HFFc6 (cell line): ENCODE measurements at regions not wholly inside any gene's neighbourhood (a gene's known extent, or its start where the extent isn't known, plus 50 kb on each side); places are given as distances from the start of the nearest gene placed in this dataset.
"Not testable (repeated sequence)": the region's sequence is repeated elsewhere in the genome, so short reads cannot be mapped to it uniquely, and the experiment has no call there.

Experiments used
- DNase-seq: peaks from one replicate; pipeline ENCODE4 v3.0.0-alpha.2; 2018
- H3K27ac Mint-ChIP-seq: 2 replicates; pipeline ENCODE4 v1.8.0; 2020; ENCODE audit warnings: mild to moderate bottlenecking, mixed read lengths
- H3K27me3 Mint-ChIP-seq: 2 replicates; pipeline ENCODE4 v1.8.0; 2021; ENCODE audit warnings: mild to moderate bottlenecking, moderate library complexity, mixed read lengths; ENCODE audit not compliant: insufficient read depth
- H3K36me3 Mint-ChIP-seq: 2 replicates; pipeline ENCODE4 v1.8.0; 2021; ENCODE audit warnings: low read depth, mixed read lengths
- H3K4me1 Mint-ChIP-seq: 2 replicates; pipeline ENCODE4 v1.8.0; 2020; ENCODE audit warnings: low read depth, mixed read lengths
- H3K4me3 Mint-ChIP-seq: 2 replicates; pipeline ENCODE4 v1.8.0; 2020; ENCODE audit warnings: mild to moderate bottlenecking, moderate library complexity, mixed read lengths
- H3K9me3 Mint-ChIP-seq: 2 replicates; pipeline ENCODE4 v1.8.0; 2020; ENCODE audit warnings: mild to moderate bottlenecking, mixed read lengths
- CTCF ChIP-seq: fragments of 200-600 bp; sonication (generic); IDR thresholded peaks from 2 replicates; pipeline ENCODE4 v1.5.0; 2021; ENCODE audit warnings: antibody characterized with exemption, mild to moderate bottlenecking

DNA sequence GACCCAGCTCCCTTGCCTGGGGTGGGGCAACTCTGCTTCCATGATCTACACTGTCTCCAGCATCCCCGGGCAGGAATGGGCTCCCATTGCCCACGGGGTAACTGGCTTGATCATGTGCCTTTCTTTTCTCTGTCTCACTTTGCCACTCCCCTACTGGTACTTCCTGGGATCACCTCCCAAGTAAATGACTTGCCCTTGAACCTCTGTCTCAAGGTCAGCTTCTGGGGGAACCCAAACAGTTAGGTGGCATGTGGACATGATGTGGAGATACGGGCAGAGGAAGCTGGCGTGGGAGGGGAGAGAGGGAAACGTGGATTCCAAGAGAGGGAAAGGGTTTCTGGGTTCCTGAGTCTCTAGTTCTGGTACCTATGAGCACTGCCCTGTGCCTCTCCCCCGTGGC, 63.8 kb upstream of the RALY start:
- Mint-ChIP-seq H3K36me3 (no peaks in the 10 kb centered on the region), H3K4me1 (peaks cover 11% of the 10 kb centered on the region), H3K9me3 (no peaks in the 10 kb centered on the region), H3K27ac (no peak overlapping the region), H3K27me3 (peaks cover 17% of the 10 kb centered on the region), H3K4me3 (no peak overlapping the region)
- DNase-seq = no peak
- TF ChIP-seq CTCF = peak; percentile 22; the same call in 1 of the 2 replicates

GRCh38 chr20:33933469-33933909, 60.2 kb upstream of the RALY start:
- peak; percentile 69 for DNase-seq
- Mint-ChIP-seq H3K36me3 (no peaks in the 10 kb centered on the region), H3K9me3 (no peaks in the 10 kb centered on the region), H3K4me1 (no peaks in the 10 kb centered on the region), H3K27ac (peak overlapping the region; percentile 42; the same call in 1 of the 2 replicates), H3K27me3 (peaks cover 14% of the 10 kb centered on the region; the same call in 1 of the 2 replicates), H3K4me3 (no peak overlapping the region)
- peak; percentile 74 for TF ChIP-seq CTCF

DNA sequence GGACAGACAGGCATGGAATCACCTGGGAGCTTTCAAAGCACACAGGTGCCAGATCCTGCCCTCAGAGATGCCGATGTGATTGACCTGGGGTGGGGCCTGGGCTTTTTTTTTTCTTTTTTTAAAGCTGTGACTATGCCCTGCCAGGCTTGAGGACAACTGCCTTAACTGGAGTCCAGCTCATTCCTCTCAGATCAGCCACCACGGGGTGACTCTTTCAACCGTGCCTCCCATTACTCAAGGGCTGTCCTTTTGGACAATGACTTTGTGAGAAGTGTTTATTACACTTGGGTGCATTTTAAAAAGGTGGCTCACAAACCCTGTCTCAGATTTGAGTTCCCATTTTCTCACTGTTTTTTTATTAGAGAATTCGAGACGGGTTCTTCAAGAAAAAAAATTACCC, 57.1 kb upstream of the RALY start:
- no peak overlapping the region for H3K4me3 Mint-ChIP-seq
- no peaks in the 10 kb centered on the region for H3K4me1 Mint-ChIP-seq
- H3K27me3 Mint-ChIP-seq = peaks cover 9% of the 10 kb centered on the region
- no peak for TF ChIP-seq CTCF
- DNase-seq = no peak
- no peaks in the 10 kb centered on the region for H3K9me3 Mint-ChIP-seq
- H3K27ac Mint-ChIP-seq = no peak overlapping the region
- no peaks in the 10 kb centered on the region for H3K36me3 Mint-ChIP-seq

DNA sequence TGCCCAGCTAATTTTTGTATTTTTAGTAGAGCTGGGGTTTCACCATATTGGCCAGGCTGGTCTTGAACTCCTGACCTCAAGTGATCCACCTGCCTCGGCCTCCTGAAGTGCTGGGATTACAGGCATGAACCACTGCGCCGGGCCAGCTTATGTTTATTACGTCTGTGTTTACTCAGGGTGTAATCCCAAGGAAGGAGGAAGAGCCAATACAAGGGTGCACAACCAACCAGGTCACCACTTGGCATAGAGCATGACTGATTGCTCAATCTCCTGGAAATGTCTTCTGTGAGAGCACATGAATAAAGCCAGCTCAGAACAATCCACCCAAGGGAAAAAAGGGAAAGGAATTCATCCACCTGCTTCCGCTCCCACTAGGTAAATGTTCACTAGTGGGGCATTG, 54.7 kb upstream of the RALY start:
- H3K27me3 Mint-ChIP-seq, H3K4me3 Mint-ChIP-seq, H3K9me3 Mint-ChIP-seq, H3K36me3 Mint-ChIP-seq, H3K4me1 Mint-ChIP-seq, H3K27ac Mint-ChIP-seq, DNase-seq: not testable (repeated sequence)

DNA sequence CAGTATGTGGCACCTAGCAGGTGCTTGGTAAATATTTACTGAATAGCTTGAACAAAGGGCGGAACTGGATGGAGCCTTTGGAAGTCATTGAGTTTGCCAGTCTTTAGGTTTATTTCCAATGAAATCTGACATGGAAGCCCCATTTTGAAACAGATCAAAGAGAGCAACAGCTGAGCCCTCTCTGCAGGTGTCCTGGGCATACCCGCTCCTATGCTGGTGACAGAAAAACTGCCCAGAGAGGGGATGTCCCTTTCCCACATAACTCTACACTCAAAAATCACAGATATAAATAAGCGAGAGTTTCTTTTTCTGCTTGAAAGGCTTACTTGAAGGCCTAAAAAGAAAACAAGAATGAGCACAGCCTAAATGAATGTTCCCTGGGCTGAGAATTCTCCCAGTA, 53.0 kb upstream of the RALY start:
- TF ChIP-seq CTCF = no peak
- DNase-seq = no peak
- Mint-ChIP-seq H3K27ac (no peak overlapping the region), H3K36me3 (no peaks in the 10 kb centered on the region), H3K4me3 (no peak overlapping the region), H3K4me1 (peaks cover 8% of the 10 kb centered on the region), H3K9me3 (no peaks in the 10 kb centered on the region), H3K27me3 (peaks cover 8% of the 10 kb centered on the region)
